Endothelial cell of umbilical vein (primary cell): ENCODE measurements at regions not wholly inside any gene's neighbourhood (a gene's known extent, or its start where the extent isn't known, plus 50 kb on each side); places are given as distances from the start of the nearest gene placed in this dataset.

Experiments used
- CTCF ChIP-seq, 2 donors: IDR thresholded peaks; 1 replicate in 1 of 2; 2 replicates in 1 of 2; pipeline ENCODE4 v1.5.1; 2011; ENCODE audit warnings: low read length in 2 of 2, mild to moderate bottlenecking in 2 of 2, moderate library complexity in 2 of 2, control low read depth in 1 of 2, inconsistent platforms in 1 of 2, low read depth in 1 of 2; ENCODE audit not compliant: insufficient read depth in 1 of 2; ENCODE audit errors: extremely low read depth in 1 of 2
- EZH2 ChIP-seq: IDR thresholded peaks from 2 replicates; pipeline ENCODE4 v1.6.1; 2012; ENCODE audit warnings: borderline replicate concordance, low read depth, mild to moderate bottlenecking, moderate library complexity, low read length, inconsistent platforms; ENCODE audit not compliant: severe bottlenecking

- TF ChIP-seq CTCF (IDR thresholded peaks at IDR 0.05; ENCODE audit: extremely low read depth in 1 of 2, insufficient read depth in 1 of 2, low read depth in 1 of 2, low read length in 2 of 2) (no peak), EZH2 (no peak)
Observed at GRCh38 chr2:118706371-118706770, 141.1 kb downstream of the EN1 start.
